Endothelial cell of umbilical vein (primary cell): ENCODE measurements at regions not wholly inside any gene's neighbourhood (a gene's known extent, or its start where the extent isn't known, plus 50 kb on each side); places are given as distances from the start of the nearest gene placed in this dataset.

Source experiments
- BruUV-seq: library from RNA; stranded (reverse); fragments of 400-500 nt; replicated peaks from 2 replicates; lab custom pipeline; 2021; lab: Mats Ljungman, UMichigan
- CTCF ChIA-PET: fragments of 300-600, 350-600 bp; sonication (Branson Sonifier 250); formaldehyde crosslinking; loops from one replicate; lab custom pipeline; 2021; ENCODE audit warnings: antibody characterized with exemption, inconsistent platforms; lab: Charles Lee
- POLR2A ChIA-PET: fragments of 300-600, 350-600 bp; sonication (Branson Sonifier 250); formaldehyde crosslinking; loops from one replicate; lab custom pipeline; 2021; ENCODE audit warnings: antibody characterized with exemption, inconsistent platforms; lab: Charles Lee
- DNase-seq: peaks from one replicate; pipeline ENCODE4 v3.0.0-alpha.2; 2011; ENCODE audit warnings: low read depth, low spot score
- FAIRE-seq: peaks from 2 replicates; lab custom pipeline; 2011; peaks lifted over from hg19 to GRCh38; lab: Jason Lieb, UNC
- H2AFZ ChIP-seq: 2 replicates; pipeline ENCODE4 v1.6.0; 2012; ENCODE audit warnings: low read depth, low read length, control low read depth, inconsistent platforms
- H3K27ac ChIP-seq: 2 replicates; pipeline ENCODE4 v1.5.1; 2011; ENCODE audit warnings: low read depth, mild to moderate bottlenecking, control low read depth, low read length, moderate library complexity; ENCODE audit not compliant: insufficient read depth
- H3K27me3 ChIP-seq, 2 experiments: 2 replicates each; pipeline versions ENCODE4 v1.6.0 to v1.6.1; 2011; ENCODE audit warnings: low read length in 2 of 2, mixed read lengths in 1 of 2; ENCODE audit not compliant: control insufficient read depth in 2 of 2, insufficient read depth in 2 of 2
- H3K36me3 ChIP-seq, 2 experiments: 2 replicates in 1 of 2; 3 replicates in 1 of 2; pipeline ENCODE4 v1.5.1; 2011; ENCODE audit warnings: low read length in 2 of 2, mild to moderate bottlenecking in 1 of 2, moderate library complexity in 1 of 2; ENCODE audit not compliant: control insufficient read depth in 2 of 2, insufficient read depth in 2 of 2; ENCODE audit errors: extremely low read depth in 1 of 2
- H3K4me1 ChIP-seq: 3 replicates; pipeline ENCODE4 v1.5.1; 2011; ENCODE audit warnings: mild to moderate bottlenecking, low read length; ENCODE audit not compliant: control insufficient read depth, insufficient read depth; ENCODE audit errors: extremely low read depth
- H3K4me2 ChIP-seq: 2 replicates; pipeline ENCODE4 v1.6.1; 2011; ENCODE audit warnings: low read length, control low read depth, mixed read lengths; ENCODE audit not compliant: insufficient read depth
- H3K4me3 ChIP-seq, 3 experiments: fragments of 200-600 bp in 1 of 3; sonication (generic), shearing (Covaris generic) in 1 of 3; replicated peaks in 1 of 3; 2 replicates each; pipeline ENCODE4 v1.5.1; 2011 to 2016; ENCODE audit warnings: control low read depth in 3 of 3, low read length in 3 of 3, mild to moderate bottlenecking in 2 of 3, inconsistent platforms in 1 of 3, low read depth in 1 of 3, moderate library complexity in 1 of 3; ENCODE audit not compliant: insufficient read depth in 1 of 3
- H3K79me2 ChIP-seq: 2 replicates; pipeline ENCODE4 v1.6.0; 2012; ENCODE audit warnings: low read length, inconsistent platforms; ENCODE audit not compliant: control insufficient read depth, insufficient read depth
- H3K9ac ChIP-seq: replicated peaks from 2 replicates; pipeline ENCODE3; 2011; ENCODE audit warnings: low read length, control low read depth; ENCODE audit not compliant: insufficient read depth; ENCODE audit errors: extremely low read depth
- H3K9me1 ChIP-seq: replicated peaks from 3 replicates; pipeline ENCODE4 v1.6.0; 2011; ENCODE audit warnings: mild to moderate bottlenecking, low read length; ENCODE audit not compliant: control insufficient read depth, insufficient read depth; ENCODE audit errors: extremely low read depth
- H3K9me3 ChIP-seq: replicated peaks from 2 replicates; pipeline ENCODE4 v1.5.1; 2012; ENCODE audit warnings: low read length, inconsistent platforms; ENCODE audit not compliant: control insufficient read depth, insufficient read depth
- H4K20me1 ChIP-seq: replicated peaks from 2 replicates; pipeline ENCODE3; 2011; ENCODE audit warnings: mild to moderate bottlenecking, low read length; ENCODE audit not compliant: control insufficient read depth, insufficient read depth; ENCODE audit errors: extremely low read depth
- EZH2 ChIP-seq: IDR thresholded peaks from 2 replicates; pipeline ENCODE4 v1.6.1; 2012; ENCODE audit warnings: borderline replicate concordance, low read depth, mild to moderate bottlenecking, moderate library complexity, low read length, inconsistent platforms; ENCODE audit not compliant: severe bottlenecking
- FOS ChIP-seq: IDR thresholded peaks from 2 replicates; pipeline ENCODE4 v1.6.1; 2011; ENCODE audit warnings: mild to moderate bottlenecking, low read length, moderate library complexity, borderline replicate concordance; ENCODE audit not compliant: insufficient read depth
- JUN ChIP-seq: IDR thresholded peaks from 2 replicates; pipeline ENCODE4 v1.6.1; 2011; ENCODE audit warnings: borderline replicate concordance, low read depth; ENCODE audit not compliant: insufficient read length, insufficient read depth
- MAX ChIP-seq: IDR thresholded peaks from 2 replicates; pipeline ENCODE4 v1.6.1; 2011; ENCODE audit not compliant: insufficient read depth, insufficient read length
- MYC ChIP-seq: IDR thresholded peaks from one replicate; pipeline ENCODE4 v1.6.1; 2011; ENCODE audit warnings: mild to moderate bottlenecking, low read depth, low read length
- POLR2A ChIP-seq: IDR thresholded peaks from 2 replicates; pipeline ENCODE4 v1.6.1; 2012; ENCODE audit warnings: low read depth, mild to moderate bottlenecking, control low read depth, low read length
- dilution Hi-C: fragments of 300-500 bp; cut with MboI; formaldehyde crosslinking; loops from one replicate; pipeline ENCODE4 v1.15.0; 2019; ENCODE audit warnings: low sequenced_read_pairs; ENCODE audit not compliant: extremely low pct_ligation_motif_present
- intact Hi-C: fragments of 100-400 bp; cut with micrococcal nuclease; formaldehyde crosslinking; loops from one replicate; pipeline ENCODE4 v1.10.0; 2022

GRCh38 chr14:30125322-30125979 lies 197.8 kb upstream of the PRKD1 start:
- FAIRE-seq (no peak), DNase-seq (no peak)
- intact Hi-C loops: no loop called here
- Histone ChIP-seq H3K79me2 (no peaks in the 10 kb centered on the region), H3K9me3 (no peaks in the 10 kb centered on the region), H3K27ac (no peak overlapping the region), H3K27me3 (no peaks in the 10 kb centered on the region), H3K4me1 (no peaks in the 10 kb centered on the region), H4K20me1 (no peaks in the 10 kb centered on the region), H3K4me3 (no peak overlapping the region), H2AFZ (no peak overlapping the region), H3K9ac (no peak overlapping the region), H3K36me3 (no peaks in the 10 kb centered on the region), H3K9me1 (no peaks in the 10 kb centered on the region), H3K4me2 (no peak overlapping the region)
- no TSS peak for BruUV-seq
- ChIA-PET CTCF (no interaction called here), POLR2A (no interaction called here)
- TF ChIP-seq EZH2 (no peak), FOS (no peak), MYC (no peak), MAX (no peak), JUN (no peak)
- dilution Hi-C loops: no loop called here

GRCh38 chr14:30129807-30130206 lies 202.2 kb upstream of the PRKD1 start:
- intact Hi-C loops: no loop called here
- H2AFZ ChIP-seq: no peak overlapping the region
- no peaks in the 10 kb centered on the region for H3K36me3 ChIP-seq
- no peak overlapping the region for H3K4me3 ChIP-seq
- no TSS peak for BruUV-seq
- H3K4me1 ChIP-seq: no peaks in the 10 kb centered on the region
- H3K9me1 ChIP-seq: no peaks in the 10 kb centered on the region
- no peaks in the 10 kb centered on the region for H4K20me1 ChIP-seq
- ChIA-PET CTCF (interaction anchor here (1.2 to 1.3 kb wide), 2 partner anchors 141 to 154 kb away, joined by 3 to 4 read pairs; no protein-coding TSS in a partner anchor), POLR2A (no interaction called here)
- H3K9ac ChIP-seq: no peak overlapping the region
- FAIRE-seq: no peak
- TF ChIP-seq POLR2A: no peak
- DNase-seq: no peak
- dilution Hi-C loops: no loop called here
- no peaks in the 10 kb centered on the region for H3K79me2 ChIP-seq
- no peaks in the 10 kb centered on the region for H3K9me3 ChIP-seq
- no peak overlapping the region for H3K4me2 ChIP-seq
- H3K27ac ChIP-seq: no peak overlapping the region
- H3K27me3 ChIP-seq: no peaks in the 10 kb centered on the region
